H7 (cell line): ENCODE measurements at regions not wholly inside any gene's neighbourhood (a gene's known extent, or its start where the extent isn't known, plus 50 kb on each side); places are given as distances from the start of the nearest gene placed in this dataset.
"Not testable (repeated sequence)": the region's sequence is repeated elsewhere in the genome, so short reads cannot be mapped to it uniquely, and the experiment has no call there.

Source experiments
- DNase-seq: peaks from one replicate; pipeline ENCODE4 v3.0.0; 2012
- H3K27me3 ChIP-seq: 2 replicates; pipeline ENCODE4 v1.6.0; 2011; ENCODE audit warnings: mild to moderate bottlenecking, low read length; ENCODE audit not compliant: control insufficient read depth, insufficient read depth
- H3K36me3 ChIP-seq: replicated peaks from 2 replicates; pipeline ENCODE4 v1.5.1; 2011; ENCODE audit warnings: low read length; ENCODE audit not compliant: control insufficient read depth, insufficient read depth
- H3K4me3 ChIP-seq: 2 replicates; pipeline ENCODE4 v1.5.1; 2011; ENCODE audit warnings: low read depth, mild to moderate bottlenecking, control low read depth, low read length, moderate library complexity; ENCODE audit not compliant: insufficient read depth

GRCh38 chr6:113220832-113221231 is 636.3 kb upstream of the MARCKS start:
- Histone ChIP-seq H3K4me3 (no peak overlapping the region), H3K27me3 (no peaks in the 10 kb centered on the region), H3K36me3 (no peaks in the 10 kb centered on the region)
- DNase-seq, result no peak

DNA sequence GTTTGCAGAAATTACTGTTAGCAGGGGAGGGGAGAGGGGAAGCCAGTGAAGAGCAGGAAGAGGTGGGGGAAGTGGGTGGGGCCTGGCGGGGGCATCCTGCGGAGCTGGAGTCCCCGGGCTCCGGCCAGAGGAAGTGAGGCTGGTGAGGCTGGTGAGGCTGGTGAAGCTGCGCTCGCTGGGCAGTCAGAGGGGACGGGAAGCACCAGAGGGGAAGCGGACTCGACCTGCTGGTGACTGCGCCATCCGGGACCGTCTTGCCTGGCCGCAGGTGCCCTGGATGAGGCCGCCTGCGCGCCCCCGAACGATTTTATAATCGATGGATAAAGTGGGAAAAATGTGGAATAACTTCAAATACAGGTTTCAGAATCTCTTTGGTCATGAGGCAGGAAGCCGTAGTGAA is 635.3 kb upstream of the MARCKS start:
- peak; percentile 16 for DNase-seq
- no peak overlapping the region for H3K4me3 ChIP-seq
- no peaks in the 10 kb centered on the region for H3K36me3 ChIP-seq
- H3K27me3 ChIP-seq, result no peaks in the 10 kb centered on the region

GRCh38 chr6:113246186-113246585 is 611.0 kb upstream of the MARCKS start:
- Histone ChIP-seq H3K27me3 (no peaks in the 10 kb centered on the region), H3K36me3 (no peaks in the 10 kb centered on the region), H3K4me3 (no peak overlapping the region)
- DNase-seq, result no peak

DNA sequence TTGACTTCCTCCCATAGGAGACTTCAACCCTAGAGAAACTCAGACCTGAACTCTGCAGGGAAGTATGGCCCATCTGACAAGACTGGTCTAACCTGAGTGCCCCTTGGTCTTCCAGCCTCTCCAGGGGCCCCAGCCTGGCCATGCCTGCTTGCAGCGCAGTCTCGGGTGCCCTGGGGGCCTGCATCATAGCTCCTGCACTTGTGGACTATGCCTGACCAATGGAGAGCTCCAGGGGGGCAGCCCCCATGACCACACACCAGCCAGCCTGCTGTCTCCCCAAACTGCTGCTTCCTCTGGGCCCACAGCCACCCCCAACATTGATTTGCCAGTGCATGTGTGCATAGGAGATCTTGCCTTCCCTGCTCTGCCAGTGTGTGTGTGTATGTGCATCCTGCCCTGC is 608.6 kb upstream of the MARCKS start:
- H3K27me3 ChIP-seq, result no peaks in the 10 kb centered on the region
- no peak for DNase-seq
- no peak overlapping the region for H3K4me3 ChIP-seq
- no peaks in the 10 kb centered on the region for H3K36me3 ChIP-seq

- H3K36me3 ChIP-seq, DNase-seq, H3K4me3 ChIP-seq, H3K27me3 ChIP-seq: not testable (repeated sequence)
Measured at GRCh38 chr6:113254194-113254593, 603.0 kb upstream of the MARCKS start.

GRCh38 chr6:113258771-113259170 is 598.4 kb upstream of the MARCKS start:
- Histone ChIP-seq H3K27me3 (no peaks in the 10 kb centered on the region), H3K4me3 (no peak overlapping the region), H3K36me3 (no peaks in the 10 kb centered on the region)
- DNase-seq, result no peak

GRCh38 chr6:113271437-113271836 is 585.7 kb upstream of the MARCKS start:
- no peak overlapping the region for H3K4me3 ChIP-seq
- no peak for DNase-seq
- no peaks in the 10 kb centered on the region for H3K27me3 ChIP-seq
- no peaks in the 10 kb centered on the region for H3K36me3 ChIP-seq

DNA sequence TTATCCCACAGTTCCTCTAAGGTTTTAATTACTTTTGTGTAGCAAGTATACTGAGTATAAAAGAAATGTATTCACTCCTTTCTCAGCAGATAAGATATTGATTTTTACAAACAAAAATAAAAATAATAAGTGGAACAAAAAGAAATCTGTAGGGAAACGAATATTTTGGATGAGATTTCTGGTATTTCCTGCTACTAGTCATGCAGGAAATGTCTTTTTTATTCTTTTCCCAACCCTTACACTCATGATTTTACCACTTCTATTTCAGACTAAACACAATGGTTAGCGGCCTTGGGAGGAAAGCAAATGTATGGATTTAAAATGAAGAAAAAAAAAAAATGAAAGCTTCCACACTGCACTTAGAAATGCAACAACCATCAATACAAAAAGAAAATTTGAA is 580.5 kb upstream of the MARCKS start:
- Histone ChIP-seq H3K4me3 (no peak overlapping the region), H3K27me3 (no peaks in the 10 kb centered on the region), H3K36me3 (no peaks in the 10 kb centered on the region)
- no peak for DNase-seq

GRCh38 chr6:113277111-113277510 is 580.0 kb upstream of the MARCKS start:
- Histone ChIP-seq H3K27me3 (no peaks in the 10 kb centered on the region), H3K36me3 (no peaks in the 10 kb centered on the region), H3K4me3 (no peak overlapping the region)
- DNase-seq, result no peak

DNA sequence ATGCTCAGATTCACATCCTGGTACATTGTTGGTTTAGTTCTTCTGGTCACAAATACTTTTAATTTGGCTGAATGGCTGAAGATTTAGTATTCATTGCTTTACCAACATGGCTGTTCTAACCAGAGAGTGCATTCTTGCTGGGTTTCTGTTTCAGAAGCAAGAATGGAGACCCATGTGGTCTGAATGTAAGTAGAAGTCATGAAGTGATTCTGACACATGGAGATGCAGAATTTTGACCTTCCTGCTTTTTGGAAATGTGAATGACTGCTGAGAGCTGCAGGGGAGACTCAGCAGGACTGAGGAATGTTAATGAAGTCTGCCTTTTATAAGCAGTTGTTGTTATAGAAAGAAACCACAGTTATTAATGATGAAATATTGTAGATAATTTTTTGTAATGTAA is 576.1 kb upstream of the MARCKS start:
- DNase-seq, result no peak

GRCh38 chr6:113281431-113281830 is 575.7 kb upstream of the MARCKS start:
- no peak for DNase-seq
- Histone ChIP-seq H3K27me3 (no peaks in the 10 kb centered on the region), H3K4me3 (no peak overlapping the region), H3K36me3 (no peaks in the 10 kb centered on the region)

More for the DNA sequence above, 576.1 kb upstream of the MARCKS start:
- Histone ChIP-seq H3K27me3 (no peaks in the 10 kb centered on the region), H3K4me3 (no peak overlapping the region), H3K36me3 (no peaks in the 10 kb centered on the region)

DNA sequence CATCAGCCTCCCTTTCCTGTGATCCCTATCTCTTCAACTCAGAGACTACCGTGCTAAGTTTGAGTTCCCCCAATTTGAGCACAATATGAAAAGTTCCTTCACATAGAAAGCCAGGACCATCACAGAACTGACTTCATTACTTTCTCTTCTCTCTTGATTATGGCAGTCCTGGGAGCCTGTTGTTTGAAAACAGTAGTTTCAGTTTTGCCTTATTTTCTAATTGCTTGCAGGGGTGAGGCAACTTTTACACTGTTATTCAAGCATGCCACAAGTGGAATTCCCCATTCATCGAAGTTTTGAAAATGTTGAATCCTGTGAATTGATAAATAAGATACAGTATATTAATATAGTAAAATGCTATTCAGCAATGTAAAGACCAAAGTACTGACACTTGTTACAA is 569.7 kb upstream of the MARCKS start:
- H3K4me3 ChIP-seq, result no peak overlapping the region
- no peak for DNase-seq
- no peaks in the 10 kb centered on the region for H3K36me3 ChIP-seq
- no peaks in the 10 kb centered on the region for H3K27me3 ChIP-seq

- DNase-seq, result no peak
- H3K36me3 ChIP-seq, result no peaks in the 10 kb centered on the region
- no peak overlapping the region for H3K4me3 ChIP-seq
- no peaks in the 10 kb centered on the region for H3K27me3 ChIP-seq
Measured at GRCh38 chr6:113288409-113288808, 568.7 kb upstream of the MARCKS start.

DNA sequence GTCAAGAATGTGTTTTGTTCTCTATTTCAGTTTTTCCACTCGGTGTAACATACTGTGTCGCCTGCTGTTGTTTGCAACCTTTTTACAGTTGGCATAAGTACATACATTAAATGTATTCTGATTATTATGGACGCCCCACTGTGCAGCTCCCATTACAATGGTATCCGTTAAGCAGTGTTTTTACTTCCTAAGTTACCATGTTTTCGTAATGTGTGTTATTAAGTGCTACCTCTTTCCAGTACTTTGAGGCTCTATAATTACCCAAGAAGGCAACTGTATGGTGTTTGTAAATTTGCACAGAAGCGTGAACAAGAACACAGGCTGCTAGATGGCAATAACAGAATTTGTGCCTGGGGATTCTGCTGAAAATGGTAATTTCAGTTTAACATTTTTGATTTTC is 568.0 kb upstream of the MARCKS start:
- Histone ChIP-seq H3K4me3 (no peak overlapping the region), H3K27me3 (no peaks in the 10 kb centered on the region; the same call in 1 of the 2 replicates), H3K36me3 (no peaks in the 10 kb centered on the region)
- no peak for DNase-seq

- no peak for DNase-seq
- Histone ChIP-seq H3K4me3 (no peak overlapping the region), H3K27me3 (no peaks in the 10 kb centered on the region; the same call in 1 of the 2 replicates), H3K36me3 (no peaks in the 10 kb centered on the region)
Measured at GRCh38 chr6:113290684-113291083, 566.5 kb upstream of the MARCKS start.

GRCh38 chr6:113291751-113292445 is 565.2 kb upstream of the MARCKS start:
- Histone ChIP-seq H3K4me3 (no peak overlapping the region), H3K36me3 (no peaks in the 10 kb centered on the region), H3K27me3 (no peaks in the 10 kb centered on the region; the same call in 1 of the 2 replicates)
- no peak for DNase-seq
